H1 (cell line): ENCODE measurements at regions not wholly inside any gene's neighbourhood (a gene's known extent, or its start where the extent isn't known, plus 50 kb on each side); places are given as distances from the start of the nearest gene placed in this dataset.

Experiments
- CTCF ChIA-PET: fragments of 300-600 bp; sonication (Branson Sonifier 250); formaldehyde crosslinking; loops from one replicate; lab custom pipeline; 2021; ENCODE audit not compliant: partially characterized antibody; lab: Charles Lee
- POLR2A ChIA-PET: fragments of 300-600 bp; sonication (Branson Sonifier 250); formaldehyde crosslinking; loops from one replicate; lab custom pipeline; 2021; ENCODE audit warnings: inconsistent platforms; ENCODE audit not compliant: partially characterized antibody; lab: Charles Lee
- DNase-seq, 2 experiments: peaks; one replicate each; pipeline versions ENCODE4 v3.0.0 to v3.0.0-alpha.2; 2010 to 2022; ENCODE audit warnings: low spot score in 2 of 2, low read depth in 1 of 2, mixed read lengths in 1 of 2
- FAIRE-seq: peaks from 2 replicates; lab custom pipeline; 2011; peaks lifted over from hg19 to GRCh38; lab: Jason Lieb, UNC
- H2AFZ ChIP-seq: 2 replicates; pipeline ENCODE4 v1.8.1; 2012; ENCODE audit warnings: low read length, inconsistent platforms
- H2AK5ac ChIP-seq: 2 replicates; pipeline ENCODE4 v1.6.1; 2013; ENCODE audit warnings: low read depth, low read length
- H2BK120ac ChIP-seq: replicated peaks from 2 replicates; pipeline ENCODE3; 2013; ENCODE audit warnings: low read depth, low read length, inconsistent platforms
- H2BK12ac ChIP-seq: 2 replicates; pipeline ENCODE4 v1.6.1; 2013; ENCODE audit warnings: low read depth, low read length
- H2BK15ac ChIP-seq: 2 replicates; pipeline ENCODE4 v1.6.1; 2013; ENCODE audit warnings: low read length
- H2BK20ac ChIP-seq: 2 replicates; pipeline ENCODE4 v1.6.1; 2013; ENCODE audit warnings: low read length
- H2BK5ac ChIP-seq: 2 replicates; pipeline ENCODE4 v1.6.1; 2013; ENCODE audit warnings: low read depth, low read length
- H3K14ac ChIP-seq: 2 replicates; pipeline ENCODE4 v1.6.1; 2013; ENCODE audit warnings: inconsistent platforms; ENCODE audit not compliant: insufficient read length
- H3K18ac ChIP-seq: 2 replicates; pipeline ENCODE4 v1.6.1; 2013; ENCODE audit warnings: low read length; ENCODE audit errors: extremely low read depth
- H3K23ac ChIP-seq: 2 replicates; pipeline ENCODE4 v1.6.1; 2013; ENCODE audit warnings: inconsistent platforms; ENCODE audit not compliant: insufficient read length
- H3K23me2 ChIP-seq: 2 replicates; pipeline ENCODE4 v1.6.1; 2013; ENCODE audit warnings: low read depth, low read length
- H3K27ac ChIP-seq: 2 replicates; pipeline ENCODE4 v1.6.1; 2011; ENCODE audit warnings: low read depth, low read length, inconsistent platforms
- H3K27me3 ChIP-seq, 4 experiments: replicated peaks in 1 of 4; 1 replicate in 1 of 4; 2 replicates in 3 of 4; pipeline versions ENCODE4 v1.6.1 to v1.8.1; 2011 to 2013; ENCODE audit warnings: low read length in 3 of 4, mild to moderate bottlenecking in 3 of 4, inconsistent platforms in 2 of 4, mixed read lengths in 2 of 4, moderate library complexity in 1 of 4; ENCODE audit not compliant: control insufficient read depth in 3 of 4, insufficient read depth in 3 of 4; ENCODE audit errors: extremely low read depth in 1 of 4
- H3K36me3 ChIP-seq, 4 experiments: 2 replicates each; pipeline versions ENCODE4 v1.6.1 to v1.8.1; 2011 to 2013; ENCODE audit warnings: mild to moderate bottlenecking in 4 of 4, low read length in 3 of 4, moderate library complexity in 2 of 4, control low read depth in 1 of 4, inconsistent platforms in 1 of 4; ENCODE audit not compliant: insufficient read depth in 4 of 4, control insufficient read depth in 2 of 4
- H3K4ac ChIP-seq: replicated peaks from 2 replicates; pipeline ENCODE3; 2013; ENCODE audit warnings: low read length, low read depth, mixed read lengths, inconsistent platforms; ENCODE audit not compliant: insufficient read length
- H3K4me1 ChIP-seq, 4 experiments: replicated peaks in 1 of 4; 1 replicate in 1 of 4; 2 replicates in 3 of 4; pipeline versions ENCODE4 v1.6.1 to v1.8.1; 2011 to 2013; ENCODE audit warnings: low read length in 3 of 4, inconsistent platforms in 2 of 4, mixed read lengths in 1 of 4; ENCODE audit not compliant: insufficient read depth in 4 of 4, control insufficient read depth in 3 of 4
- H3K4me2 ChIP-seq, 2 experiments: 2 replicates each; pipeline versions ENCODE4 v1.6.1 to v1.8.1; 2011 to 2013; ENCODE audit warnings: low read depth in 2 of 2, low read length in 2 of 2, control low read depth in 1 of 2, inconsistent platforms in 1 of 2, mild to moderate bottlenecking in 1 of 2; ENCODE audit not compliant: insufficient read depth in 1 of 2
- H3K4me3 ChIP-seq, 4 experiments: fragments of 200-600, 300-600 bp in 1 of 4; sonication (generic), shearing (Covaris generic), sonication (Bioruptor Twin) in 1 of 4; 2 replicates each; pipeline versions ENCODE4 v1.5.1 to v1.8.1; 2011 to 2016; ENCODE audit warnings: low read length in 4 of 4, low read depth in 3 of 4, control low read depth in 2 of 4, inconsistent platforms in 2 of 4, mild to moderate bottlenecking in 2 of 4, mixed read lengths in 1 of 4, moderate library complexity in 1 of 4; ENCODE audit not compliant: insufficient read depth in 2 of 4; ENCODE audit errors: extremely low read depth in 1 of 4
- H3K56ac ChIP-seq: replicated peaks from 2 replicates; pipeline ENCODE3; 2013; ENCODE audit warnings: low read depth, mild to moderate bottlenecking, mixed read lengths, low read length, inconsistent platforms; ENCODE audit not compliant: insufficient read length
- H3K79me1 ChIP-seq: 2 replicates; pipeline ENCODE4 v1.6.1; 2013; ENCODE audit warnings: low read depth, low read length, control low read depth
- H3K79me2 ChIP-seq, 2 experiments: 2 replicates each; pipeline versions ENCODE4 v1.6.1 to v1.8.1; 2012 to 2013; ENCODE audit warnings: low read length in 2 of 2, mild to moderate bottlenecking in 2 of 2, inconsistent platforms in 1 of 2; ENCODE audit not compliant: insufficient read depth in 2 of 2, control insufficient read depth in 1 of 2
- H3K9ac ChIP-seq, 4 experiments: replicated peaks in 1 of 4; 1 replicate in 1 of 4; 2 replicates in 3 of 4; pipeline versions ENCODE4 v1.6.1 to v1.8.1; 2011 to 2013; ENCODE audit warnings: low read depth in 3 of 4, low read length in 3 of 4, control low read depth in 2 of 4, mild to moderate bottlenecking in 2 of 4, moderate library complexity in 2 of 4, inconsistent platforms in 1 of 4; ENCODE audit errors: extremely low read depth in 1 of 4
- H3K9me3 ChIP-seq, 2 experiments: 2 replicates each; pipeline versions ENCODE4 v1.6.1 to v1.8.1; 2012 to 2013; ENCODE audit warnings: mild to moderate bottlenecking in 2 of 2, moderate library complexity in 2 of 2, control low read depth in 1 of 2, inconsistent platforms in 1 of 2, low read depth in 1 of 2, low read length in 1 of 2, mixed read lengths in 1 of 2; ENCODE audit not compliant: insufficient read depth in 2 of 2
- H4K20me1 ChIP-seq, 2 experiments: replicated peaks in 1 of 2; 2 replicates each; pipeline versions ENCODE3 to v1.8.1; 2011 to 2013; ENCODE audit warnings: inconsistent platforms in 2 of 2, low read length in 2 of 2, mild to moderate bottlenecking in 1 of 2; ENCODE audit not compliant: insufficient read depth in 2 of 2, control insufficient read depth in 1 of 2
- H4K5ac ChIP-seq: 2 replicates; pipeline ENCODE4 v1.6.1; 2013; ENCODE audit warnings: low read length, low read depth, mixed read lengths, inconsistent platforms; ENCODE audit not compliant: insufficient read length
- H4K8ac ChIP-seq: 2 replicates; pipeline ENCODE4 v1.8.0; 2013; ENCODE audit warnings: mild to moderate bottlenecking, moderate library complexity, low read length, inconsistent platforms; ENCODE audit not compliant: insufficient read depth; ENCODE audit errors: extremely low read depth
- H4K91ac ChIP-seq: replicated peaks from 2 replicates; pipeline ENCODE3; 2013; ENCODE audit warnings: low read length, mixed read lengths, inconsistent platforms; ENCODE audit not compliant: insufficient read length
- CHD1 ChIP-seq: IDR thresholded peaks from 2 replicates; pipeline ENCODE4 v1.6.1; 2012; ENCODE audit warnings: low read depth, low read length, improper control_type of control experiment
- CHD2 ChIP-seq: IDR thresholded peaks from 2 replicates; pipeline ENCODE4 v1.6.1; 2012; ENCODE audit warnings: low read length, improper control_type of control experiment
- KDM1A ChIP-seq: fragments of 200-600, 300-600 bp; sonication (generic); IDR thresholded peaks from 2 replicates; pipeline ENCODE4 v1.7.1; 2016; ENCODE audit warnings: mild to moderate bottlenecking, low read length, borderline replicate concordance
- POU5F1 ChIP-seq: IDR thresholded peaks from 2 replicates; pipeline ENCODE4 v1.6.1; 2011; ENCODE audit warnings: low read depth, mild to moderate bottlenecking, low read length, moderate library complexity
- RNF2 ChIP-seq: fragments of 200-900, 300-1000 bp; sonication (generic); IDR thresholded peaks from 2 replicates; pipeline ENCODE4 v1.7.1; 2016; ENCODE audit warnings: borderline replicate concordance, low read depth, mild to moderate bottlenecking, antibody characterized with exemption, low read length; ENCODE audit not compliant: poor library complexity, severe bottlenecking; ENCODE audit errors: missing control alignments
- RXRA ChIP-seq: IDR thresholded peaks from 2 replicates; pipeline ENCODE4 v1.6.1; 2011; ENCODE audit warnings: low read depth, mild to moderate bottlenecking, low read length, moderate library complexity; ENCODE audit not compliant: insufficient read depth
- SIRT6 ChIP-seq: IDR thresholded peaks from one replicate; pipeline ENCODE4 v1.7.1; 2012; ENCODE audit warnings: low read length, inconsistent platforms
- TEAD4 ChIP-seq: IDR thresholded peaks from 2 replicates; pipeline ENCODE4 v1.6.1; 2012; ENCODE audit warnings: low read depth, low read length, inconsistent platforms, mixed read lengths
- WGBS, 2 experiments: shearing (Covaris generic) in 1 of 2; methylation state at CpG; one replicate each; pipeline versions ENCODE4 v1.1.6 to v1.1.7; 2013 to 2015; ENCODE audit warnings: low lambda C conversion rate in 2 of 2, mixed read lengths in 2 of 2, inconsistent platforms in 1 of 2, low coverage in 1 of 2, missing lambda C conversion rate in 1 of 2; ENCODE audit not compliant: insufficient replicate concordance in 2 of 2, insufficient coverage in 1 of 2, insufficient read length in 1 of 2; ENCODE audit errors: extremely low coverage in 1 of 2, missing lambda C conversion rate in 1 of 2; 5-methylcytosine and 5-hydroxymethylcytosine counted together
- TF ChIP-seq, protein P1 (sequence below): IDR thresholded peaks from 2 replicates; pipeline ENCODE4 v1.6.1; 2012; ENCODE audit warnings: low read length, inconsistent platforms

DNA sequence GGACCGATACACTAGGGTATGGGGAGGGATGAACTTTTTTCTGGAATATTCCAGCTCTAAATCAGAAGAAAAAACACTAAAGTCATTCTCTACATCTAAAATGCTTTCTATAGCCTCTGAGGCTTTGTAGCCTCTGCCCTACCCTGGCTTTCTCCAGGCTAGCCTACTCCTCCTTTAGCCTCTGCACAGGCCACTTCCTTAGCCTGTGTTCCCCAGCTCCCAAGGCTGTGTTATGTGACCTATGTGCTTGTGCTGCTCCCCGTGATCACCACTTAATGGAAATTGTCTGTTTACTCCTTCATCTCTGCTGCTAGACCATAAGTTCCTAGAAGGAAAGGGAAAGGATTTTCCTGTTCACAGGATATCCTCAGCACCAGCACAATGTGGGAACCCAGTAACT is 92.8 kb downstream of the SEC16B start:
- Histone ChIP-seq H3K27ac (no peak overlapping the region), H3K23ac (no peak overlapping the region), H2BK12ac (no peak overlapping the region), H2BK120ac (no peak overlapping the region), H4K91ac (no peak overlapping the region), H3K56ac (no peak overlapping the region), H3K9me3 (0 out of 4 replicates have a peak, but pooled peaks cover 0 to 2% of the 10 kb centered on the region in 2 experiments), H2BK15ac (no peak overlapping the region), H2AK5ac (no peak overlapping the region), H3K18ac (no peak overlapping the region), H3K14ac (no peak overlapping the region), H2BK5ac (no peak overlapping the region), H3K79me2 (no peaks in the 10 kb centered on the region), H4K20me1 (no peaks in the 10 kb centered on the region), H4K8ac (no peak overlapping the region), H3K4me1 (no peaks in the 10 kb centered on the region), H3K4me3 (no peak overlapping the region), H3K79me1 (no peaks in the 10 kb centered on the region), H3K36me3 (no peaks in the 10 kb centered on the region), H2BK20ac (no peak overlapping the region), H3K9ac (no peak overlapping the region), H4K5ac (no peak overlapping the region), H3K23me2 (no peaks in the 10 kb centered on the region), H3K4me2 (no peak overlapping the region), H2AFZ (0 out of 2 replicates have a peak overlapping the region, but pooled peaks have one; percentile 24), H3K27me3 (no peaks in the 10 kb centered on the region), H3K4ac (no peak overlapping the region)
- ChIA-PET POLR2A (interaction anchor here (0.9 kb wide), 1 partner anchor 19 kb away, joined by 3 read pairs; no protein-coding TSS in a partner anchor), CTCF (interaction anchor here (0.9 to 1.2 kb wide), 2 partner anchors 14 to 34 kb away, joined by 3 read pairs; no protein-coding TSS in a partner anchor)
- DNase-seq (no peak), FAIRE-seq (no peak)
- TF ChIP-seq CHD2 (no peak), POU5F1 (no peak), SIRT6 (no peak), RXRA (no peak), CHD1 (no peak), RNF2 (no peak), TEAD4 (no peak), KDM1A (no peak)
- TF ChIP-seq, protein P1, sequence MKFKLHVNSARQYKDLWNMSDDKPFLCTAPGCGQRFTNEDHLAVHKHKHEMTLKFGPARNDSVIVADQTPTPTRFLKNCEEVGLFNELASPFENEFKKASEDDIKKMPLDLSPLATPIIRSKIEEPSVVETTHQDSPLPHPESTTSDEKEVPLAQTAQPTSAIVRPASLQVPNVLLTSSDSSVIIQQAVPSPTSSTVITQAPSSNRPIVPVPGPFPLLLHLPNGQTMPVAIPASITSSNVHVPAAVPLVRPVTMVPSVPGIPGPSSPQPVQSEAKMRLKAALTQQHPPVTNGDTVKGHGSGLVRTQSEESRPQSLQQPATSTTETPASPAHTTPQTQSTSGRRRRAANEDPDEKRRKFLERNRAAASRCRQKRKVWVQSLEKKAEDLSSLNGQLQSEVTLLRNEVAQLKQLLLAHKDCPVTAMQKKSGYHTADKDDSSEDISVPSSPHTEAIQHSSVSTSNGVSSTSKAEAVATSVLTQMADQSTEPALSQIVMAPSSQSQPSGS: no peak
- 91% methylated on average over 2 of the region's 2 CpGs; no CpG with 5 or more reads in 1 of the 2 experiments for WGBS, 2 experiments
